IPS-NIHi7 (cell line): ENCODE measurements at regions not wholly inside any gene's neighbourhood (a gene's known extent, or its start where the extent isn't known, plus 50 kb on each side); places are given as distances from the start of the nearest gene placed in this dataset.
"Not testable (repeated sequence)": the region's sequence is repeated elsewhere in the genome, so short reads cannot be mapped to it uniquely, and the experiment has no call there.

Experiments used
- DNase-seq: peaks from one replicate; pipeline ENCODE4 v3.0.0; 2012; ENCODE audit warnings: mixed read lengths; ENCODE audit errors: extremely low spot score

DNA sequence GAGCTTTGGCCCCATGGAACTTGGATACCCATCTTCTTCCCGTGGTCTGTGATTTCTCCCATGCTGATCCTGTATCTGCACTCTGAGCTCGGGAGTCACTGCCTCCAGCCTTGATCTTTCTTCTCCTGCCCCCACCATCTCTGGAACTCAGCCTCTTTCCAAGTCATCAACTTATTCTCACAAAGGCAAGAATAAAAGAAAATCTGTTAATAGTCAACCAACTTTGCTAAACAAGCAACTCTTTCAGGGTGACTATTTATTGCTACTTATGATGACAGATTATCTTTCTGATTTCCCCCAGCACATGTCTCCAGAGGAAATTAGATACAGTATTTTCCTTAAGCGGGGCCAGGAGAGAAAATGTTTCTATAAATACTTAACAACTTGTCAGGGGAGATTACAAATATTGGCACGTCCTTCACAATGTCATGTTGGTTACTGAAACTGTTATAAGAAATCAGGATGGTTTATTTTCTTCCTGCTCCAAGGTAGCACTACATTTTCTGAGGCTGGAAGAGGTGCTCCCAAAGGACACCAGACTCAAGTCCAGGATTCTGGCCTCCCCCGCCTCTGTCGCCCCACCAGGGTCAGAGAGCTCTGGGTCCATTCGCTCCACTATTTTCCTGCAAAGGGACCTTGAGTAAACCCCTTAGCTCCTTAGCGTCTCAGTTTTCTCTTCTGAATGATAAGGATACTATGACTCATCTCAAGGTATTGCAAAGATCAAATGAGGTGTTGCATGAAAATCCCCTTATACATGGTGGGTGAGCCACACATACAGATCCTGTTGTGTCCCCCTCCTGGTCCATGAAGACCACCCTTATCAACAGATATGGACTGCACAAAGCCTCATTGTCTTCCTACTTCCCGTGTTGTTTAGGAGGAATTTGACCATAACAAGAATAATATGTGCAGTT, 205.2 kb upstream of the WSCD1 start:
- DNase-seq, result no peak

- DNase-seq, result no peak
These were observed 203.2 kb upstream of the WSCD1 start for GRCh38 chr17:5866978-5867377.

GRCh38 chr17:5869041-5869745, 201.0 kb upstream of the WSCD1 start:
- no peak for DNase-seq

GRCh38 chr17:5870231-5870953, 199.8 kb upstream of the WSCD1 start:
- no peak for DNase-seq

GRCh38 chr17:5871666-5872065, 198.5 kb upstream of the WSCD1 start:
- no peak for DNase-seq

GRCh38 chr17:5872831-5873230, 197.3 kb upstream of the WSCD1 start:
- DNase-seq, result no peak

GRCh38 chr17:5873781-5874180, 196.4 kb upstream of the WSCD1 start:
- DNase-seq, result no peak

GRCh38 chr17:5874486-5874885, 195.7 kb upstream of the WSCD1 start:
- no peak for DNase-seq

- DNase-seq, result no peak
These were observed 192.8 kb upstream of the WSCD1 start for GRCh38 chr17:5877366-5877765.

DNA sequence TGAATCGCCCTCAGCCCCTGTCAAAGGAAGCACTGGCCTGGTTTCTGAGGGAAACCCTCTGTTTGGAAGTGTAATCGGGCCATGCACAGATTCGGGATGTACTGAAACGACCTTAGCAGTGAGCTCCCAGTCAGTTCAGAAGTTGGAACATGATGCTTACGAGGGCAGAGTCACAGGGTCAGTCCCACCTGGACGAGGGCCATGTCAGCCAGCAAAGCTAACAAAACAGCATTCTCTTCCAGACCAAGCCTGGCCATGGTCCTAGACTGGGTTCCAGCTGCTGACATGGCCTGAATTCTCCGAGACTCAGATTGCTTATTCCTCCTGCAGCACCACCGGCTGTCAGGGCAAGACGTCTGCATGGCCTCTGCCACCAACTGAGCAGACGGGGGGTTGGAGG, 192.2 kb upstream of the WSCD1 start:
- DNase-seq, result no peak

- DNase-seq, result no peak
These were observed 188.3 kb upstream of the WSCD1 start for GRCh38 chr17:5881849-5882248.

DNA sequence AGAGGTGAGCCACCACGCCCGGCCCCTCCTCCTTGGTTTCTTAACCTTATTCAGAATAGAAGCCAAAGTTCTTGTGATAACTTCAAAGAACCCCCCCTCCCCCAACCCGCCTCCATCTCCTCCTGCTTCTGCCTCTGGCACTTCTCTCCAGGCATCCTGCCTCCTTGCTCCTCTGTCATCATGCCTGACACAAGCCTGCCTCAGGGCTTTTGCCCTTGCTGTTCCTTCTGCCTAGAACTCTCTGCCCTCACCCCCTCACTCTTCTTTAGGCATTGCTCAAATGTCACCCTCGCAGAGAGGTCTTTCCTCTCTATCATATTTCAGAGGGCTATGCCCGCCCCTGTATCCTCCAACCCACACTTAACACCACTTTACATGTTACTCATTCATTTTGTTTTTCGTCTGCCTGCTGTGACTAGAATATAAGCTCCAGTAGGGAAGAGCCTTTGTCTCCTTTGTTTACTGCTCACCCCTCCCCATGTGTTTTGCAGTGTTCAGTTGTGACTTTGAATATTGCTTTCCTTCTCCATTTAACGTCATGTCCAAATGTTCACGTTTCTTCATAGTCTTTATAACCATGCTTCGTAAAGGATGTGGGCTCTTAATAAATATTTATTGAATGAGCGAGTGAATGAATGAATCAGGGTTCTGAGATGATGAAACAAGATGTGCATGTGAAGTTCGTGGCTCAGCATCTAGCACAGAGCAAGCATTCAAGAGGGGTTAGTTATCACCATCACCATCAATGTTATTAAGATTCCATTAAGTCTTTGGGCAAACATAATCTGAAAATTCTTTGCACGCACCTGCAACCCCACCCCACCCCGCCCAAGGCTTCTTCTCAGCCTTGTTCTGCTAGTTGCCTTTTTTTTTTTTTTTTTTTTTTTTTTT, 186.2 kb upstream of the WSCD1 start:
- DNase-seq, result no peak

DNA sequence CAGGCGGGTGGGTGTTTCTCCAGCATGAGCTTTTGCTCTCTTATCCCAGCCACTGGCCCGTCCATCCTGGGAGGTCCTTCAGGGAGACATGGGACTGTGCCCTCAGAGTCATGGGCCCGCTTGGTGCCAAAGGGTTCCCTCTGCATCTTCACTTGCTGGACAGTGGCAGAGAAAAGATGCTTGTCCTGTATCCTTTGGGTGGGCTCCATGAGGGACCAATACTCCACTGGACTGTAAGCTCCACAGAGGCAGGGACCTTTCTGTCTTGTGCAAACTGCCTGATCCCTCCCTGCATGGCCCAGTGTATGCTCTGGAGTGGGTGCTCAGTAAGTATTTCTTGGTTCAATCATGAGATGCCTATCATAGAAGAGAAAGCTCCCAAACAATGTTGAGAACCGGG, 184.8 kb upstream of the WSCD1 start:
- no peak for DNase-seq

- DNase-seq, result no peak
These were observed 181.4 kb upstream of the WSCD1 start for GRCh38 chr17:5888811-5889210.

- DNase-seq, result no peak
These were observed 177.1 kb upstream of the WSCD1 start for GRCh38 chr17:5892921-5893675.

DNA sequence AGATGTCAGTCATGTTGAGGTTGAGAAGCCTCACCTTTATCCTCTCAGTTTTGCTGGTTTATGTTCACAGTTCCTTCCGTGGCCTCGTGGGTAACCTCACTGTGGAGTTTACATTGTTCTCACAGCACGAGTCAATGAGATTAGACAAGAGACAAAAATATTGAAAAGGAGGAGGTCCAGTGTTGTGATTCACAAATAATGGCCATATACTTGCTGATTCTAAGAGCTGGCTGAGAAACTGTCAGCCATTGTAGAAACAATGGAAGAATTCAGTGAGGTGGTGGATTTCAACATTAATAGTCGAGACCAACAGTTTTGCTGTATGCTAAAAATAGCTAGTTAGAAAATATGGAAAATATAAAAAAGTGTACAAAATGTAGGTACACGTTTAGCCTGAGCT, 176.4 kb upstream of the WSCD1 start:
- no peak for DNase-seq

DNA sequence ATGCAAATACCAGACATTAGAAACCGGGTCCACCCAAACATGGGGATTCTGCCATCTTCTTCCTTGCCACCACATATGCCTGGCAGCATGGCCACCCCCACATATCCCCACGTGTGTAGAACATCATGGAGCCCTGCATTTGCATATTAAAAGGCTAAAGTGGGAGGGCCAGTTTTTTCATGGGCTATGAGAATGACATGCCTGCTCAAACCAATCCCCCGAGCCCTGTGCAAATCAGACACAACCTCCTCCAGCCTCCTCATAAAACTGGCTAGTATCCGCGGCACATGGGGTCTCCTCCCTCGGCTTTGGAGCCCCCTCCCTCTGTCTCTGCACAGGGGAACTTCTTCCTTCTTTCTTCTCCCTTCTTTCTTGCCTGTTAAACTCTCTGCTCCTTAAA, 174.9 kb upstream of the WSCD1 start:
- no peak for DNase-seq

- DNase-seq, result no peak
These were observed 174.0 kb upstream of the WSCD1 start for GRCh38 chr17:5896215-5896614.

DNA sequence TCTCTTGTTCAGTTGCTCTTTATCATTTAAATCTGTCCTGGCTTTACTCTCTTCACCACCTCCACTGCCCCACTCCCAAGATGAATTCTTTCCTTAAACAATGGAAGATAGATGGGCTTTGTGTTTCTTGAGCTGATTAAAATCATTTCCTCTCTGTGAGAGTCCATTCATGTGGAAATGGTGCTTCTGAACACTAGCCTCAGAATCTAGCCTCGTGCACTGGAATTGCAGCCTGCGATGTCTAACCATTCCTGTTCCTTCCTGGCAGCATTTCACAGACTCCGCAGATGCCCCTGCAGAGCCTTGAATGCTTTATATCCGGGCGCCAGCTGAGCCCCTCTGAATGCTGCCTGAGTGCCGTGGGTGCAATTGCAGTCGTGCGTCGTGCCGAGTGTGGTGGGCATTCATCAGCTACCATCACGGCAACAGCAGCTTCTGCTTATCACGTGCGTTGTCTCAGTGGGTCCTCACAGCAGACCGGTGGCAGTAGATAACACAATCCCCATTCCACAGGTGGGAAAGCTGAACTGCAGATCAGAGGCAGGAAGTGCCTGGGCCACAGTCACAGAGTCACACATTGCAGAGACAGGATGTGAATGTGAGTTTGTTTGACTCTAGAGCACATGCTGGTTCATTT, 172.8 kb upstream of the WSCD1 start:
- DNase-seq, result no peak

GRCh38 chr17:5897981-5898380, 172.2 kb upstream of the WSCD1 start:
- not testable (repeated sequence) for DNase-seq
